HG03196 (cell line): ENCODE measurements at regions not wholly inside any gene's neighbourhood (a gene's known extent, or its start where the extent isn't known, plus 50 kb on each side); places are given as distances from the start of the nearest gene placed in this dataset.
"Not testable (repeated sequence)": the region's sequence is repeated elsewhere in the genome, so short reads cannot be mapped to it uniquely, and the experiment has no call there.

Experiments
- ATAC-seq: cut with Tn5 transposase; IDR thresholded peaks from one replicate; pipeline ENCODE4 v1.9.1; 2021; ENCODE audit not compliant: unreplicated experiment

- no peak for ATAC-seq
Observed at GRCh38 chr4:66482186-66482585, 811.9 kb upstream of the EPHA5 start.

- no peak for ATAC-seq
Observed at GRCh38 chr4:66475596-66475995, 805.3 kb upstream of the EPHA5 start.

- no peak for ATAC-seq
Observed at GRCh38 chr4:66465111-66465510, 794.8 kb upstream of the EPHA5 start.

- not testable (repeated sequence) for ATAC-seq
Observed at GRCh38 chr4:66462890-66463289, 792.6 kb upstream of the EPHA5 start.

GRCh38 chr4:66451741-66452140 lies 781.5 kb upstream of the EPHA5 start:
- ATAC-seq = no peak

GRCh38 chr4:66443008-66443407 lies 772.7 kb upstream of the EPHA5 start:
- ATAC-seq = no peak

- no peak for ATAC-seq
Observed at GRCh38 chr4:66439508-66439907, 769.2 kb upstream of the EPHA5 start.

GRCh38 chr4:66433706-66434105 lies 763.4 kb upstream of the EPHA5 start:
- no peak for ATAC-seq

GRCh38 chr4:66430856-66431255 lies 760.6 kb upstream of the EPHA5 start:
- ATAC-seq = no peak

GRCh38 chr4:66429276-66429675 lies 759.0 kb upstream of the EPHA5 start:
- ATAC-seq = no peak

GRCh38 chr4:66416425-66416824 lies 746.1 kb upstream of the EPHA5 start:
- no peak for ATAC-seq

- ATAC-seq = no peak
Observed at GRCh38 chr4:66404141-66404540, 733.9 kb upstream of the EPHA5 start.

GRCh38 chr4:66376921-66377320 lies 706.6 kb upstream of the EPHA5 start:
- ATAC-seq = no peak

- ATAC-seq = no peak
Observed at GRCh38 chr4:66376396-66376795, 706.1 kb upstream of the EPHA5 start.

- no peak for ATAC-seq
Observed at GRCh38 chr4:66373268-66373667, 703.0 kb upstream of the EPHA5 start.

- no peak for ATAC-seq
Observed at GRCh38 chr4:66372706-66373105, 702.4 kb upstream of the EPHA5 start.

GRCh38 chr4:66367043-66367660 lies 696.9 kb upstream of the EPHA5 start:
- no peak for ATAC-seq

GRCh38 chr4:66360395-66360794 lies 690.1 kb upstream of the EPHA5 start:
- ATAC-seq = not testable (repeated sequence)

- no peak for ATAC-seq
Observed at GRCh38 chr4:66357316-66357715, 687.0 kb upstream of the EPHA5 start.

- no peak for ATAC-seq
Observed at GRCh38 chr4:66355328-66355727, 685.0 kb upstream of the EPHA5 start.

GRCh38 chr4:66351761-66352160 lies 681.5 kb upstream of the EPHA5 start:
- ATAC-seq = no peak

GRCh38 chr4:66340286-66340893 lies 670.1 kb upstream of the EPHA5 start:
- ATAC-seq = no peak

GRCh38 chr4:66339007-66339406 lies 668.7 kb upstream of the EPHA5 start:
- ATAC-seq = no peak
